Neural cell (in vitro differentiated cells): ENCODE measurements at regions not wholly inside any gene's neighbourhood (a gene's known extent, or its start where the extent isn't known, plus 50 kb on each side); places are given as distances from the start of the nearest gene placed in this dataset.

Experiments
- H2AFZ ChIP-seq: fragments of 200-600, 300-800 bp; sonication (generic), shearing (Covaris generic); 2 replicates; pipeline ENCODE4 v1.6.0; 2014; ENCODE audit warnings: low read depth, mild to moderate bottlenecking, antibody characterized with exemption, low read length, moderate library complexity
- H3F3A ChIP-seq: fragments of 200-600 bp; shearing (Covaris generic); 2 replicates; pipeline ENCODE4 v1.6.1; 2016; ENCODE audit warnings: mild to moderate bottlenecking, moderate library complexity, mixed read lengths, antibody characterized with exemption, low read length; ENCODE audit not compliant: insufficient read depth, poor library complexity, severe bottlenecking
- H3K27ac ChIP-seq: fragments of 200-600, 300-800 bp; sonication (generic), shearing (Covaris generic); 2 replicates; pipeline ENCODE4 v1.5.1; 2014; ENCODE audit warnings: mild to moderate bottlenecking, low read length, moderate library complexity
- H3K27me3 ChIP-seq: fragments of 300-800, 200-600 bp; sonication (generic), shearing (Covaris generic); 2 replicates; pipeline ENCODE4 v1.6.0; 2014; ENCODE audit warnings: mild to moderate bottlenecking, low read depth, low read length, moderate library complexity; ENCODE audit not compliant: insufficient read depth
- H3K36me3 ChIP-seq: fragments of 300-800, 200-600 bp; sonication (generic), shearing (Covaris generic); 2 replicates; pipeline ENCODE4 v1.5.1; 2014; ENCODE audit warnings: mild to moderate bottlenecking, antibody characterized with exemption, low read length, moderate library complexity; ENCODE audit not compliant: insufficient read depth
- H3K4me2 ChIP-seq: fragments of 300-800, 200-600 bp; sonication (generic), shearing (Covaris generic); 2 replicates; pipeline ENCODE4 v1.6.0; 2014; ENCODE audit warnings: mild to moderate bottlenecking, low read length
- H3K4me3 ChIP-seq: fragments of 300-800, 200-600 bp; sonication (generic), shearing (Covaris generic); 2 replicates; pipeline ENCODE4 v1.5.1; 2014; ENCODE audit warnings: mild to moderate bottlenecking, low read length, moderate library complexity
- H3K79me2 ChIP-seq: fragments of 200-600 bp; shearing (Covaris generic); replicated peaks from 2 replicates; pipeline ENCODE4 v1.6.0; 2014; ENCODE audit warnings: mild to moderate bottlenecking, low read length, moderate library complexity; ENCODE audit not compliant: insufficient read depth
- H3K9ac ChIP-seq: fragments of 300-800, 200-600 bp; sonication (generic), shearing (Covaris generic); 2 replicates; pipeline ENCODE4 v1.6.1; 2016; ENCODE audit warnings: mild to moderate bottlenecking, low read length, mixed read lengths
- H3K9me2 ChIP-seq: fragments of 200-600 bp; shearing (Covaris generic); 2 replicates; pipeline ENCODE4 v1.6.1; 2016; ENCODE audit warnings: mild to moderate bottlenecking, low read length, mixed read lengths; ENCODE audit not compliant: insufficient read depth
- H3K9me3 ChIP-seq: fragments of 200-600, 300-800 bp; sonication (generic), shearing (Covaris generic); 2 replicates; pipeline ENCODE4 v1.6.1; 2016; ENCODE audit warnings: mild to moderate bottlenecking, mixed run types, low read length, moderate library complexity, mixed read lengths
- H4K20me1 ChIP-seq: fragments of 200-600 bp; shearing (Covaris generic); 2 replicates; pipeline ENCODE4 v1.6.1; 2016; ENCODE audit warnings: mild to moderate bottlenecking, mixed run types; ENCODE audit not compliant: insufficient read depth
- EP300 ChIP-seq: fragments of 450-650 bp; conservative IDR thresholded peaks from 2 replicates; pipeline ENCODE4 v1.6.1; 2014; ENCODE audit warnings: antibody characterized with exemption, mild to moderate bottlenecking, moderate library complexity; ENCODE audit not compliant: poor library complexity, severe bottlenecking
- EZH2 ChIP-seq: fragments of 200-600, 300-800 bp; shearing (Covaris generic), sonication (generic); IDR thresholded peaks from 2 replicates; pipeline ENCODE4 v1.6.1; 2014; ENCODE audit warnings: antibody characterized with exemption, low read length, borderline replicate concordance, mild to moderate bottlenecking; ENCODE audit not compliant: insufficient read depth, poor library complexity, severe bottlenecking
- MXI1 ChIP-seq: fragments of 450-650 bp; conservative IDR thresholded peaks from 2 replicates; pipeline ENCODE4 v1.6.1; 2014; ENCODE audit warnings: antibody characterized with exemption, mild to moderate bottlenecking; ENCODE audit not compliant: poor library complexity, severe bottlenecking
- POLR2AphosphoS5 ChIP-seq: IDR thresholded peaks from 2 replicates; pipeline ENCODE4 v1.6.1; 2012
- RAD21 ChIP-seq: fragments of 450-650 bp; conservative IDR thresholded peaks from 2 replicates; pipeline ENCODE4 v1.6.1; 2014; ENCODE audit warnings: antibody characterized with exemption, mild to moderate bottlenecking, moderate library complexity
- SMC3 ChIP-seq: fragments of 450-650 bp; conservative IDR thresholded peaks from 2 replicates; pipeline ENCODE4 v1.6.1; 2014; ENCODE audit warnings: antibody characterized with exemption, mild to moderate bottlenecking, moderate library complexity; ENCODE audit not compliant: poor library complexity
- TAF1 ChIP-seq: IDR thresholded peaks from 2 replicates; pipeline ENCODE4 v1.6.1; 2012; ENCODE audit warnings: low read depth
- TF ChIP-seq, protein P1 (sequence below): fragments of 450-650 bp; IDR thresholded peaks from 2 replicates; pipeline ENCODE4 v1.5.1; 2014; ENCODE audit warnings: antibody characterized with exemption, mild to moderate bottlenecking, moderate library complexity; ENCODE audit not compliant: poor library complexity, severe bottlenecking
- TF ChIP-seq, protein P2 (sequence below): IDR thresholded peaks from 2 replicates; pipeline ENCODE4 v1.6.1; 2012; ENCODE audit warnings: borderline replicate concordance

DNA sequence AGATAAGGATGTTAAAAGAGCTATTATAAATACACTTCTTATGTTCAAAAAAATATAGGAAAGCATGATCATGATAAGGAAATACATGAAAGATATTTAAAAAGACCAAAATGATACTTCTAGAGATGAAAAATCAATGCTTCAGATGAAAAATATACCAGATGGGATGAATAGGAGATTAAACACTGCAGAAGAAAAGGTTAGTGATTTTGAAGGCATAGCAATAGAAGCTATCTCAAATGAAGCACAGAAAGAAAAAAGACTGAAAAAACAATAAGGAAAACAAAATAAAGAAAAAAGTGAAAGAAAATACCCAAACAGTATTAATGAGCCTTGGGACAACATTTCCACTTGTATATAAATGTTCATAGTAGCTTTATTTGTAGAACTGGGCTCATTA lies 80.7 kb upstream of the LEF1 start:
- Histone ChIP-seq H3K9me3 (no peaks in the 10 kb centered on the region), H3F3A (no peaks in the 10 kb centered on the region), H3K79me2 (no peaks in the 10 kb centered on the region), H3K9ac (no peak overlapping the region), H3K27me3 (no peaks in the 10 kb centered on the region), H3K36me3 (no peaks in the 10 kb centered on the region), H3K9me2 (no peaks in the 10 kb centered on the region), H2AFZ (no peak overlapping the region), H4K20me1 (no peaks in the 10 kb centered on the region), H3K27ac (no peak overlapping the region), H3K4me3 (no peak overlapping the region), H3K4me2 (no peak overlapping the region)
- TF ChIP-seq SMC3 = no peak
- no peak for TF ChIP-seq EZH2
- TF ChIP-seq, protein P1, sequence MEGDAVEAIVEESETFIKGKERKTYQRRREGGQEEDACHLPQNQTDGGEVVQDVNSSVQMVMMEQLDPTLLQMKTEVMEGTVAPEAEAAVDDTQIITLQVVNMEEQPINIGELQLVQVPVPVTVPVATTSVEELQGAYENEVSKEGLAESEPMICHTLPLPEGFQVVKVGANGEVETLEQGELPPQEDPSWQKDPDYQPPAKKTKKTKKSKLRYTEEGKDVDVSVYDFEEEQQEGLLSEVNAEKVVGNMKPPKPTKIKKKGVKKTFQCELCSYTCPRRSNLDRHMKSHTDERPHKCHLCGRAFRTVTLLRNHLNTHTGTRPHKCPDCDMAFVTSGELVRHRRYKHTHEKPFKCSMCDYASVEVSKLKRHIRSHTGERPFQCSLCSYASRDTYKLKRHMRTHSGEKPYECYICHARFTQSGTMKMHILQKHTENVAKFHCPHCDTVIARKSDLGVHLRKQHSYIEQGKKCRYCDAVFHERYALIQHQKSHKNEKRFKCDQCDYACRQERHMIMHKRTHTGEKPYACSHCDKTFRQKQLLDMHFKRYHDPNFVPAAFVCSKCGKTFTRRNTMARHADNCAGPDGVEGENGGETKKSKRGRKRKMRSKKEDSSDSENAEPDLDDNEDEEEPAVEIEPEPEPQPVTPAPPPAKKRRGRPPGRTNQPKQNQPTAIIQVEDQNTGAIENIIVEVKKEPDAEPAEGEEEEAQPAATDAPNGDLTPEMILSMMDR = no peak
- no peak for TF ChIP-seq RAD21
- no peak for TF ChIP-seq EP300
- no peak for TF ChIP-seq POLR2AphosphoS5
- TF ChIP-seq, protein P2, sequence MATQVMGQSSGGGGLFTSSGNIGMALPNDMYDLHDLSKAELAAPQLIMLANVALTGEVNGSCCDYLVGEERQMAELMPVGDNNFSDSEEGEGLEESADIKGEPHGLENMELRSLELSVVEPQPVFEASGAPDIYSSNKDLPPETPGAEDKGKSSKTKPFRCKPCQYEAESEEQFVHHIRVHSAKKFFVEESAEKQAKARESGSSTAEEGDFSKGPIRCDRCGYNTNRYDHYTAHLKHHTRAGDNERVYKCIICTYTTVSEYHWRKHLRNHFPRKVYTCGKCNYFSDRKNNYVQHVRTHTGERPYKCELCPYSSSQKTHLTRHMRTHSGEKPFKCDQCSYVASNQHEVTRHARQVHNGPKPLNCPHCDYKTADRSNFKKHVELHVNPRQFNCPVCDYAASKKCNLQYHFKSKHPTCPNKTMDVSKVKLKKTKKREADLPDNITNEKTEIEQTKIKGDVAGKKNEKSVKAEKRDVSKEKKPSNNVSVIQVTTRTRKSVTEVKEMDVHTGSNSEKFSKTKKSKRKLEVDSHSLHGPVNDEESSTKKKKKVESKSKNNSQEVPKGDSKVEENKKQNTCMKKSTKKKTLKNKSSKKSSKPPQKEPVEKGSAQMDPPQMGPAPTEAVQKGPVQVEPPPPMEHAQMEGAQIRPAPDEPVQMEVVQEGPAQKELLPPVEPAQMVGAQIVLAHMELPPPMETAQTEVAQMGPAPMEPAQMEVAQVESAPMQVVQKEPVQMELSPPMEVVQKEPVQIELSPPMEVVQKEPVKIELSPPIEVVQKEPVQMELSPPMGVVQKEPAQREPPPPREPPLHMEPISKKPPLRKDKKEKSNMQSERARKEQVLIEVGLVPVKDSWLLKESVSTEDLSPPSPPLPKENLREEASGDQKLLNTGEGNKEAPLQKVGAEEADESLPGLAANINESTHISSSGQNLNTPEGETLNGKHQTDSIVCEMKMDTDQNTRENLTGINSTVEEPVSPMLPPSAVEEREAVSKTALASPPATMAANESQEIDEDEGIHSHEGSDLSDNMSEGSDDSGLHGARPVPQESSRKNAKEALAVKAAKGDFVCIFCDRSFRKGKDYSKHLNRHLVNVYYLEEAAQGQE = no peak
- no peak for TF ChIP-seq TAF1
- no peak for TF ChIP-seq MXI1

DNA sequence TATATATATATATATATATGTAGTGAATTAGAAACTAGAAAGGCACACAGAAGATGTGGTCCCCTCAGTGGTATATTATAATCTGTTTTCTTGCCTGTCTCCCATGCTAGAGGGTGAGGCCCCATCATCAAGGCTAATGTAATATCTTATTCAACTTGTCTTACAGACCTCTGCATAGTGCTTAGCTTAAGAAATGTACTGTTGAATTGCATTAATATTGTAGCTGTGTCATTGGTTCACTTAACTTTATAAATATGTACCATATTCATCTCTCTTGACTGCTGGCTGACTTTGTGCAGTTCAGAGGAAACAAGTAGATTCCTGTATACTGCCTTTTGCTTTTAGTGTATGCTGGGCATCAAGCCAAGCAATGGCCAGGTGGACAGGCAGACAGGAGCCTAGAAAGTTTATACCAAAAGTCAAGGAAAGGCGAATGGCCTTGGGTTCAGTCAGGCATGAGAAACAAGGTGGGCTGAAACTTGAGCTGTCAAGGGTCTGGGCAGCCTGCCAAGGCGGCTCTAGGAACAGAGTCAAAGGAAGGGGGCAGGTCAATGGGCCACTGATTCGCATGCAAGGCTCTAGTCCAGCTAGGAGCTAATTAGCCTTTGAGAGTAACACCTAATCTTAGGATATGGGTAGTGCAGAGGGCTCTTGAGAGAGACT lies 78.8 kb upstream of the LEF1 start:
- Histone ChIP-seq H3K79me2 (no peaks in the 10 kb centered on the region), H2AFZ (no peak overlapping the region), H3K9ac (no peak overlapping the region), H3K36me3 (no peaks in the 10 kb centered on the region), H3K27me3 (no peaks in the 10 kb centered on the region), H3K4me2 (no peak overlapping the region), H3K4me3 (no peak overlapping the region), H4K20me1 (no peaks in the 10 kb centered on the region), H3K27ac (no peak overlapping the region), H3K9me2 (no peaks in the 10 kb centered on the region), H3F3A (no peaks in the 10 kb centered on the region), H3K9me3 (no peaks in the 10 kb centered on the region)
- TF ChIP-seq RAD21 = no peak
- TF ChIP-seq, protein P1 = no peak
- no peak for TF ChIP-seq MXI1
- TF ChIP-seq TAF1 = no peak
- no peak for TF ChIP-seq POLR2AphosphoS5
- no peak for TF ChIP-seq SMC3
- no peak for TF ChIP-seq EZH2
